IMR-90 (cell line): ENCODE measurements at regions not wholly inside any gene's neighbourhood (a gene's known extent, or its start where the extent isn't known, plus 50 kb on each side); places are given as distances from the start of the nearest gene placed in this dataset.

Experiments used
- MAZ ChIP-seq: IDR thresholded peaks from 2 replicates; pipeline ENCODE4 v1.6.1; 2012; ENCODE audit warnings: low read depth, mild to moderate bottlenecking, low read length, improper control_type of control experiment, moderate library complexity, borderline replicate concordance
- POLR2A ChIP-seq: IDR thresholded peaks from 2 replicates; pipeline ENCODE4 v1.6.1; 2012; ENCODE audit warnings: mild to moderate bottlenecking, low read depth, low read length
- RFX5 ChIP-seq: IDR thresholded peaks from 2 replicates; pipeline ENCODE4 v1.8.0; 2012; ENCODE audit warnings: low read depth, mild to moderate bottlenecking, low read length, moderate library complexity
- SMC3 ChIP-seq: fragments of 150-350 bp; IDR thresholded peaks from 2 replicates; pipeline ENCODE4 v1.6.1; 2016; ENCODE audit warnings: low read depth, mild to moderate bottlenecking, antibody characterized with exemption, low read length, moderate library complexity
- TF ChIP-seq, protein P1 (sequence below): conservative IDR thresholded peaks from 2 replicates; pipeline ENCODE4 v1.5.1; 2012; ENCODE audit warnings: mild to moderate bottlenecking, low read depth, low read length, improper control_type of control experiment

DNA sequence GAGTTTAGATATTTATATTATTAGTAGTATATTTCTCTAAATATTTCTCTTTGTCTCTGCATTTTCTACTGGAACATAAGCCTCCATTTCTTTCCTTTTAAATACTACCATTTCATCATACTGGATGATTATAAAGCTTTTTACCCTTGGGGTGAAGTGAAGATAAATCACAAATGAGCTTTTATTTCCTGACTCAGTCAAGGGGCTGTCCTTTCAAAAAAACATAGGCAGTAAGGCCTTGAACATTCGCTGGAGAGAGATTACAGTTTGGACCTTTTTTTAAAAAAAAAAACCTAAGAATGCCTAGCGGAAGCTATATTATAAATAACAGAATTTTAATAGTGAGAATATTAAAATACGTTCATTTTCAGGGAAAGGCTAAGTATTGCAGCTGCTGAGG lies 268.8 kb upstream of the PCDH9 start:
- TF ChIP-seq RFX5 (no peak), POLR2A (no peak), SMC3 (no peak), MAZ (no peak)
- TF ChIP-seq, protein P1, sequence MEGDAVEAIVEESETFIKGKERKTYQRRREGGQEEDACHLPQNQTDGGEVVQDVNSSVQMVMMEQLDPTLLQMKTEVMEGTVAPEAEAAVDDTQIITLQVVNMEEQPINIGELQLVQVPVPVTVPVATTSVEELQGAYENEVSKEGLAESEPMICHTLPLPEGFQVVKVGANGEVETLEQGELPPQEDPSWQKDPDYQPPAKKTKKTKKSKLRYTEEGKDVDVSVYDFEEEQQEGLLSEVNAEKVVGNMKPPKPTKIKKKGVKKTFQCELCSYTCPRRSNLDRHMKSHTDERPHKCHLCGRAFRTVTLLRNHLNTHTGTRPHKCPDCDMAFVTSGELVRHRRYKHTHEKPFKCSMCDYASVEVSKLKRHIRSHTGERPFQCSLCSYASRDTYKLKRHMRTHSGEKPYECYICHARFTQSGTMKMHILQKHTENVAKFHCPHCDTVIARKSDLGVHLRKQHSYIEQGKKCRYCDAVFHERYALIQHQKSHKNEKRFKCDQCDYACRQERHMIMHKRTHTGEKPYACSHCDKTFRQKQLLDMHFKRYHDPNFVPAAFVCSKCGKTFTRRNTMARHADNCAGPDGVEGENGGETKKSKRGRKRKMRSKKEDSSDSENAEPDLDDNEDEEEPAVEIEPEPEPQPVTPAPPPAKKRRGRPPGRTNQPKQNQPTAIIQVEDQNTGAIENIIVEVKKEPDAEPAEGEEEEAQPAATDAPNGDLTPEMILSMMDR: no peak
